Upper lobe of right lung (tissue), 1 donor: ENCODE measurements at regions not wholly inside any gene's neighbourhood (a gene's known extent, or its start where the extent isn't known, plus 50 kb on each side); places are given as distances from the start of the nearest gene placed in this dataset.

Source experiments
- ATAC-seq: fragments of 200-7000 bp; cut with Tn5 transposase; one replicate; pipeline ENCODE4 v1.9.1; 2020; ENCODE audit warnings: mild to moderate bottlenecking, moderate library complexity
- DNase-seq: peaks from one replicate; pipeline ENCODE4 v3.0.0-alpha.2; 2020
- H3K27ac ChIP-seq: fragments of 200-600 bp; one replicate; pipeline ENCODE4 v1.8.0; 2022
- H3K27me3 ChIP-seq: fragments of 200-600 bp; one replicate; pipeline ENCODE4 v1.8.0; 2022; ENCODE audit warnings: mild to moderate bottlenecking
- H3K36me3 ChIP-seq: fragments of 200-600 bp; one replicate; pipeline ENCODE4 v1.8.0; 2022
- H3K4me1 ChIP-seq: fragments of 200-600 bp; one replicate; pipeline ENCODE4 v1.8.0; 2022
- H3K4me3 ChIP-seq: fragments of 200-600 bp; one replicate; pipeline ENCODE4 v1.8.0; 2022; ENCODE audit warnings: mild to moderate bottlenecking
- H3K9me3 ChIP-seq: fragments of 200-600 bp; one replicate; pipeline ENCODE4 v1.8.0; 2022
- CTCF ChIP-seq: fragments of 200-600 bp; IDR thresholded peaks from one replicate; pipeline ENCODE4 v1.8.0; 2022; ENCODE audit warnings: antibody characterized with exemption
- intact Hi-C: fragments of 100-400 bp; cut with DNase I; formaldehyde crosslinking; loops from one replicate; pipeline ENCODE4 v1.11.0; 2022
- donor health status: DM: no; HTN: yes; CAD: no; lungs with severe emphysema.

GRCh38 chr6:25083784-25084507, 148.2 kb upstream of the RIPOR2 start:
- Histone ChIP-seq H3K27me3 (no peaks in the 10 kb centered on the region), H3K36me3 (peaks cover 59% of the 10 kb centered on the region), H3K27ac (no peak overlapping the region), H3K4me1 (peaks cover 22% of the 10 kb centered on the region), H3K9me3 (no peaks in the 10 kb centered on the region), H3K4me3 (no peak overlapping the region)
- intact Hi-C loops: no loop called here
- no peak for TF ChIP-seq CTCF
- DNase-seq: no peak
- no peak for ATAC-seq

- intact Hi-C loops: no loop called here
- Histone ChIP-seq H3K4me3 (no peak overlapping the region), H3K4me1 (peaks cover 22% of the 10 kb centered on the region), H3K36me3 (peaks cover 64% of the 10 kb centered on the region), H3K27ac (no peak overlapping the region), H3K27me3 (no peaks in the 10 kb centered on the region), H3K9me3 (no peaks in the 10 kb centered on the region)
- TF ChIP-seq CTCF: no peak
- DNase-seq (no peak), ATAC-seq (no peak)
These were observed 148.7 kb upstream of the RIPOR2 start for GRCh38 chr6:25084508-25084833.

- intact Hi-C loops: no loop called here
- peaks cover 22% of the 10 kb centered on the region for H3K4me1 ChIP-seq
- H3K27me3 ChIP-seq: no peaks in the 10 kb centered on the region
- no peak overlapping the region for H3K4me3 ChIP-seq
- no peaks in the 10 kb centered on the region for H3K9me3 ChIP-seq
- ATAC-seq (peak; percentile 75), DNase-seq (no peak)
- H3K27ac ChIP-seq: peak overlapping the region; percentile 44
- TF ChIP-seq CTCF: no peak
- H3K36me3 ChIP-seq: peaks cover 70% of the 10 kb centered on the region
These were observed 150.0 kb upstream of the RIPOR2 start for GRCh38 chr6:25085756-25086155.

GRCh38 chr6:25086500-25087091, 150.8 kb upstream of the RIPOR2 start:
- TF ChIP-seq CTCF: no peak
- H3K27ac ChIP-seq: no peak overlapping the region
- ATAC-seq (no peak), DNase-seq (no peak)
- H3K27me3 ChIP-seq: no peaks in the 10 kb centered on the region
- H3K36me3 ChIP-seq: peaks cover 70% of the 10 kb centered on the region
- intact Hi-C loops: no loop called here
- peaks cover 22% of the 10 kb centered on the region for H3K4me1 ChIP-seq
- no peak overlapping the region for H3K4me3 ChIP-seq
- H3K9me3 ChIP-seq: no peaks in the 10 kb centered on the region

- Histone ChIP-seq H3K4me1 (peaks cover 22% of the 10 kb centered on the region), H3K36me3 (peaks cover 80% of the 10 kb centered on the region), H3K27ac (no peak overlapping the region), H3K9me3 (no peaks in the 10 kb centered on the region), H3K27me3 (no peaks in the 10 kb centered on the region), H3K4me3 (no peak overlapping the region)
- ATAC-seq: no peak
- DNase-seq: no peak
- TF ChIP-seq CTCF: no peak
- intact Hi-C loops: no loop called here
These were observed 152.8 kb upstream of the RIPOR2 start for GRCh38 chr6:25088513-25088912.
